Endothelial cell of umbilical vein (primary cell): ENCODE measurements at regions not wholly inside any gene's neighbourhood (a gene's known extent, or its start where the extent isn't known, plus 50 kb on each side); places are given as distances from the start of the nearest gene placed in this dataset.

Experiments
- BruUV-seq: library from RNA; stranded (reverse); fragments of 400-500 nt; replicated peaks from 2 replicates; lab custom pipeline; 2021; lab: Mats Ljungman, UMichigan
- CTCF ChIA-PET: fragments of 300-600, 350-600 bp; sonication (Branson Sonifier 250); formaldehyde crosslinking; loops from one replicate; lab custom pipeline; 2021; ENCODE audit warnings: antibody characterized with exemption, inconsistent platforms; lab: Charles Lee
- POLR2A ChIA-PET: fragments of 300-600, 350-600 bp; sonication (Branson Sonifier 250); formaldehyde crosslinking; loops from one replicate; lab custom pipeline; 2021; ENCODE audit warnings: antibody characterized with exemption, inconsistent platforms; lab: Charles Lee
- DNase-seq: peaks from one replicate; pipeline ENCODE4 v3.0.0-alpha.2; 2011; ENCODE audit warnings: low read depth, low spot score
- FAIRE-seq: peaks from 2 replicates; lab custom pipeline; 2011; peaks lifted over from hg19 to GRCh38; lab: Jason Lieb, UNC
- H2AFZ ChIP-seq: 2 replicates; pipeline ENCODE4 v1.6.0; 2012; ENCODE audit warnings: low read depth, low read length, control low read depth, inconsistent platforms
- H3K27ac ChIP-seq: 2 replicates; pipeline ENCODE4 v1.5.1; 2011; ENCODE audit warnings: low read depth, mild to moderate bottlenecking, control low read depth, low read length, moderate library complexity; ENCODE audit not compliant: insufficient read depth
- H3K27me3 ChIP-seq, 2 experiments: 2 replicates each; pipeline versions ENCODE4 v1.6.0 to v1.6.1; 2011; ENCODE audit warnings: low read length in 2 of 2, mixed read lengths in 1 of 2; ENCODE audit not compliant: control insufficient read depth in 2 of 2, insufficient read depth in 2 of 2
- H3K36me3 ChIP-seq, 2 experiments: 2 replicates in 1 of 2; 3 replicates in 1 of 2; pipeline ENCODE4 v1.5.1; 2011; ENCODE audit warnings: low read length in 2 of 2, mild to moderate bottlenecking in 1 of 2, moderate library complexity in 1 of 2; ENCODE audit not compliant: control insufficient read depth in 2 of 2, insufficient read depth in 2 of 2; ENCODE audit errors: extremely low read depth in 1 of 2
- H3K4me1 ChIP-seq: 3 replicates; pipeline ENCODE4 v1.5.1; 2011; ENCODE audit warnings: mild to moderate bottlenecking, low read length; ENCODE audit not compliant: control insufficient read depth, insufficient read depth; ENCODE audit errors: extremely low read depth
- H3K4me2 ChIP-seq: 2 replicates; pipeline ENCODE4 v1.6.1; 2011; ENCODE audit warnings: low read length, control low read depth, mixed read lengths; ENCODE audit not compliant: insufficient read depth
- H3K4me3 ChIP-seq, 3 experiments: fragments of 200-600 bp in 1 of 3; sonication (generic), shearing (Covaris generic) in 1 of 3; replicated peaks in 1 of 3; 2 replicates each; pipeline ENCODE4 v1.5.1; 2011 to 2016; ENCODE audit warnings: control low read depth in 3 of 3, low read length in 3 of 3, mild to moderate bottlenecking in 2 of 3, inconsistent platforms in 1 of 3, low read depth in 1 of 3, moderate library complexity in 1 of 3; ENCODE audit not compliant: insufficient read depth in 1 of 3
- H3K79me2 ChIP-seq: 2 replicates; pipeline ENCODE4 v1.6.0; 2012; ENCODE audit warnings: low read length, inconsistent platforms; ENCODE audit not compliant: control insufficient read depth, insufficient read depth
- H3K9ac ChIP-seq: replicated peaks from 2 replicates; pipeline ENCODE3; 2011; ENCODE audit warnings: low read length, control low read depth; ENCODE audit not compliant: insufficient read depth; ENCODE audit errors: extremely low read depth
- H3K9me1 ChIP-seq: replicated peaks from 3 replicates; pipeline ENCODE4 v1.6.0; 2011; ENCODE audit warnings: mild to moderate bottlenecking, low read length; ENCODE audit not compliant: control insufficient read depth, insufficient read depth; ENCODE audit errors: extremely low read depth
- H3K9me3 ChIP-seq: replicated peaks from 2 replicates; pipeline ENCODE4 v1.5.1; 2012; ENCODE audit warnings: low read length, inconsistent platforms; ENCODE audit not compliant: control insufficient read depth, insufficient read depth
- H4K20me1 ChIP-seq: replicated peaks from 2 replicates; pipeline ENCODE3; 2011; ENCODE audit warnings: mild to moderate bottlenecking, low read length; ENCODE audit not compliant: control insufficient read depth, insufficient read depth; ENCODE audit errors: extremely low read depth
- CTCF ChIP-seq, 2 donors: IDR thresholded peaks; 1 replicate in 1 of 2; 2 replicates in 1 of 2; pipeline ENCODE4 v1.5.1; 2011; ENCODE audit warnings: low read length in 2 of 2, mild to moderate bottlenecking in 2 of 2, moderate library complexity in 2 of 2, control low read depth in 1 of 2, inconsistent platforms in 1 of 2, low read depth in 1 of 2; ENCODE audit not compliant: insufficient read depth in 1 of 2; ENCODE audit errors: extremely low read depth in 1 of 2
- EZH2 ChIP-seq: IDR thresholded peaks from 2 replicates; pipeline ENCODE4 v1.6.1; 2012; ENCODE audit warnings: borderline replicate concordance, low read depth, mild to moderate bottlenecking, moderate library complexity, low read length, inconsistent platforms; ENCODE audit not compliant: severe bottlenecking
- FOS ChIP-seq: IDR thresholded peaks from 2 replicates; pipeline ENCODE4 v1.6.1; 2011; ENCODE audit warnings: mild to moderate bottlenecking, low read length, moderate library complexity, borderline replicate concordance; ENCODE audit not compliant: insufficient read depth
- GATA2 ChIP-seq: IDR thresholded peaks from 2 replicates; pipeline ENCODE4 v1.7.0; 2011; ENCODE audit warnings: low read depth, mild to moderate bottlenecking, moderate library complexity, mixed read lengths, low read length; ENCODE audit not compliant: insufficient read length, insufficient read depth
- JUN ChIP-seq: IDR thresholded peaks from 2 replicates; pipeline ENCODE4 v1.6.1; 2011; ENCODE audit warnings: borderline replicate concordance, low read depth; ENCODE audit not compliant: insufficient read length, insufficient read depth
- MYC ChIP-seq: IDR thresholded peaks from one replicate; pipeline ENCODE4 v1.6.1; 2011; ENCODE audit warnings: mild to moderate bottlenecking, low read depth, low read length
- POLR2A ChIP-seq: IDR thresholded peaks from 2 replicates; pipeline ENCODE4 v1.6.1; 2012; ENCODE audit warnings: low read depth, mild to moderate bottlenecking, control low read depth, low read length
- POLR2AphosphoS5 ChIP-seq: IDR thresholded peaks from 2 replicates; pipeline ENCODE4 v1.6.1; 2012; ENCODE audit warnings: low read depth, mild to moderate bottlenecking, control low read depth, low read length, moderate library complexity; ENCODE audit not compliant: insufficient read depth
- dilution Hi-C: fragments of 300-500 bp; cut with MboI; formaldehyde crosslinking; loops from one replicate; pipeline ENCODE4 v1.15.0; 2019; ENCODE audit warnings: low sequenced_read_pairs; ENCODE audit not compliant: extremely low pct_ligation_motif_present
- intact Hi-C: fragments of 100-400 bp; cut with micrococcal nuclease; formaldehyde crosslinking; loops from one replicate; pipeline ENCODE4 v1.10.0; 2022
- TF ChIP-seq, protein P1 (sequence below): IDR thresholded peaks from 2 replicates; pipeline ENCODE4 v1.6.1; 2011; ENCODE audit not compliant: insufficient read depth, insufficient read length

DNA sequence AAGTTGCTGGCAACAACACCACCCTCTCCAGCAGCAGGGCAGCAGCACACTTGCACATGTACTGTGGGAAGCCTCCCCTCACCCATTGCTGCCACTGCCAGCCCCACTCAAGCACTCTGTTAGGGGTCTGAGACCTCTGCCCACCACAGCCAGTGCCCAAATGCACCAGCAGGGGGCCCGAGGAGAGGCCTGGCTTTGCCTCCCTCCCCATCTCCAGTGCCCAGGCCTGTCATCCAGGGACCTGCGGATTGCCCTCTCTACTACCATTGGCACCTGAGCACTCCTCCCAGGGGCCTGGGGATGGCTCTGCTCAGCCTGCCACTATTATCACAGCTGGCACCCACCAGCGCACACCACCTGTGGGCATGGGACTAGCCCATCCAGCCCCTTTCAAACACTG is 175.7 kb downstream of the PMAIP1 start:
- Histone ChIP-seq H3K79me2 (no peaks in the 10 kb centered on the region), H3K9me1 (no peaks in the 10 kb centered on the region), H3K27me3 (no peaks in the 10 kb centered on the region), H3K4me2 (no peak overlapping the region), H3K9me3 (peaks cover 2% of the 10 kb centered on the region), H3K9ac (no peak overlapping the region), H3K27ac (no peak overlapping the region), H3K4me1 (no peaks in the 10 kb centered on the region), H3K36me3 (no peaks in the 10 kb centered on the region), H4K20me1 (no peaks in the 10 kb centered on the region), H2AFZ (no peak overlapping the region), H3K4me3 (no peak overlapping the region)
- FAIRE-seq (no peak), DNase-seq (no peak)
- CTCF ChIA-PET: no interaction called here
- TF ChIP-seq POLR2A (no peak), JUN (no peak), MYC (no peak), EZH2 (no peak), POLR2AphosphoS5 (no peak), FOS (no peak), GATA2 (no peak), CTCF (IDR thresholded peaks at IDR 0.05; ENCODE audit: extremely low read depth in 1 of 2, insufficient read depth in 1 of 2, low read depth in 1 of 2, low read length in 2 of 2) (no peak)
- TF ChIP-seq, protein P1, sequence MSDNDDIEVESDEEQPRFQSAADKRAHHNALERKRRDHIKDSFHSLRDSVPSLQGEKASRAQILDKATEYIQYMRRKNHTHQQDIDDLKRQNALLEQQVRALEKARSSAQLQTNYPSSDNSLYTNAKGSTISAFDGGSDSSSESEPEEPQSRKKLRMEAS: no peak
- dilution Hi-C loops: no loop called here
- BruUV-seq: no TSS peak
- POLR2A ChIA-PET: no interaction called here
- intact Hi-C loops: no loop called here
